Chondrocyte (in vitro differentiated cells): ENCODE measurements at regions not wholly inside any gene's neighbourhood (a gene's known extent, or its start where the extent isn't known, plus 50 kb on each side); places are given as distances from the start of the nearest gene placed in this dataset.

ENCODE experiments used
- DNase-seq: peaks from one replicate; pipeline ENCODE4 v3.0.0; 2021; ENCODE audit warnings: mixed read lengths, low spot score
- H3K27ac Mint-ChIP-seq: one replicate; pipeline ENCODE4 v1.8.0; 2021; ENCODE audit warnings: mild to moderate bottlenecking, moderate library complexity, mixed read lengths; ENCODE audit not compliant: unreplicated experiment
- H3K27me3 Mint-ChIP-seq: 2 replicates; pipeline ENCODE4 v1.8.0; 2021; ENCODE audit warnings: low read depth, mixed read lengths
- H3K36me3 Mint-ChIP-seq: 2 replicates; pipeline ENCODE4 v1.8.0; 2021; ENCODE audit warnings: low read depth, mixed read lengths
- H3K4me1 Mint-ChIP-seq: 2 replicates; pipeline ENCODE4 v1.8.0; 2021; ENCODE audit warnings: low read depth, mild to moderate bottlenecking, mixed read lengths
- H3K4me3 Mint-ChIP-seq: one replicate; pipeline ENCODE4 v1.8.0; 2021; ENCODE audit warnings: mild to moderate bottlenecking, moderate library complexity, mixed read lengths; ENCODE audit not compliant: unreplicated experiment
- H3K9me3 Mint-ChIP-seq: 2 replicates; pipeline ENCODE4 v1.8.0; 2021; ENCODE audit warnings: low read depth, mixed read lengths
- CTCF ChIP-seq: fragments of 200-600 bp; sonication (generic); IDR thresholded peaks from 2 replicates; pipeline ENCODE4 v1.5.0; 2021; ENCODE audit warnings: antibody characterized with exemption, mild to moderate bottlenecking, moderate library complexity

- H3K27ac Mint-ChIP-seq, result peak overlapping the region; percentile 32
- H3K27me3 Mint-ChIP-seq, result no peaks in the 10 kb centered on the region
- no peaks in the 10 kb centered on the region for H3K9me3 Mint-ChIP-seq
- no peak for DNase-seq
- H3K4me1 Mint-ChIP-seq, result peaks cover 27% of the 10 kb centered on the region
- H3K4me3 Mint-ChIP-seq, result no peak overlapping the region
- no peaks in the 10 kb centered on the region for H3K36me3 Mint-ChIP-seq
- no peak for TF ChIP-seq CTCF
Measured at GRCh38 chr2:64212346-64212745, 68.1 kb upstream of the PELI1 start.

- Mint-ChIP-seq H3K4me1 (peaks cover 27% of the 10 kb centered on the region), H3K4me3 (no peak overlapping the region), H3K27me3 (no peaks in the 10 kb centered on the region), H3K36me3 (no peaks in the 10 kb centered on the region), H3K9me3 (no peaks in the 10 kb centered on the region), H3K27ac (peak overlapping the region; percentile 32)
- DNase-seq, result no peak
- no peak for TF ChIP-seq CTCF
Measured at GRCh38 chr2:64212801-64213321, 68.6 kb upstream of the PELI1 start.

DNA sequence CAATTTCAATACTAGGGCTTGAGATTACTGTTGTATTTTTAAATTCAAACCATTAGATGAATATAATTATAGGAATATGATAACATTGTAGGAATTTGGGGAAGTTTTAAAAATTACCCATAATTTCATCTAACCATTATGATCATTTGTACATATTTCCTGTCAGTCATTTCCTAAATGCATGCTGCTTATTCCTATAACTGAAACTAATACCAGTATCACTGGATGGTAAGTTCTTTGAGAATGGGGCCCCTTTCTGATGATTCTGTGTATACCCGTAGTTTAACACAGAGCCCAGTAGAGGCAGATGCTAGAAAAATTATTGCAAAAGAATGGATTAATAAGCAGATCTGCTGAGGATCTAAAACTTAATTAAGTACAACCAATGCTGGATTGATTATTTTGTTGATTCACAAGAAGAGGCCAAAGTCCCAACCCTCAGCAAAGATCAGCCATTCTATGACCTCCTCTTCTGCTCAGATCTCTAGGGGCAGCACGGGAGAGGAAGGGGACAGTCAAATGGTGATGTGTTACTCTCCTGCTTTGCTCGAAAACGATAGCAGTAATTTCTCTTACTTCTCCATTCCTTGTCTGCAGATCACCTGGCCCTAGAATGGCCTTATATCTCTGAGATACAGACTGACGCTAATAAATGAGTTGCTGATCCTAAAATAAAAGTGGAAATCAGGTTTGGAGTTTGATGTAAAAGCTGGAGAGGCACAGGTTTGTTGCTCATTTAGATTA, 69.5 kb upstream of the PELI1 start:
- no peak overlapping the region for H3K27ac Mint-ChIP-seq
- H3K4me3 Mint-ChIP-seq, result no peak overlapping the region
- H3K27me3 Mint-ChIP-seq, result no peaks in the 10 kb centered on the region
- H3K4me1 Mint-ChIP-seq, result peaks cover 27% of the 10 kb centered on the region
- DNase-seq, result no peak
- no peaks in the 10 kb centered on the region for H3K36me3 Mint-ChIP-seq
- no peak for TF ChIP-seq CTCF
- H3K9me3 Mint-ChIP-seq, result no peaks in the 10 kb centered on the region

GRCh38 chr2:64214281-64215115, 70.3 kb upstream of the PELI1 start:
- Mint-ChIP-seq H3K4me3 (no peak overlapping the region), H3K27ac (peak overlapping the region; percentile 62)

More at GRCh38 chr2:64214281-64215115, 70.3 kb upstream of the PELI1 start:
- Mint-ChIP-seq H3K4me1 (peaks cover 27% of the 10 kb centered on the region), H3K9me3 (no peaks in the 10 kb centered on the region), H3K36me3 (no peaks in the 10 kb centered on the region), H3K27me3 (no peaks in the 10 kb centered on the region)
- no peak for TF ChIP-seq CTCF
- no peak for DNase-seq
